Kidney epithelial cell (primary cell): ENCODE measurements at regions not wholly inside any gene's neighbourhood (a gene's known extent, or its start where the extent isn't known, plus 50 kb on each side); places are given as distances from the start of the nearest gene placed in this dataset.
A peak's percentile ranks its signal among the peaks of the same experiment; 100 is the strongest.

Source experiments
- DNase-seq: peaks from one replicate; pipeline ENCODE4 v3.0.0-alpha.2; 2010; ENCODE audit warnings: low read depth
- H3K27me3 ChIP-seq: 2 replicates; pipeline ENCODE4 v1.6.0; 2011; ENCODE audit warnings: low read length; ENCODE audit not compliant: control insufficient read depth, insufficient read depth
- H3K36me3 ChIP-seq: 2 replicates; pipeline ENCODE4 v1.5.1; 2011; ENCODE audit warnings: low read length; ENCODE audit not compliant: control insufficient read depth, insufficient read depth
- H3K4me3 ChIP-seq: 2 replicates; pipeline ENCODE4 v1.5.1; 2011; ENCODE audit warnings: low read depth, mild to moderate bottlenecking, control low read depth, low read length
- CTCF ChIP-seq: IDR thresholded peaks from 2 replicates; pipeline ENCODE4 v1.5.1; 2011; ENCODE audit warnings: mild to moderate bottlenecking, moderate library complexity, low read length, control low read depth, inconsistent platforms; ENCODE audit not compliant: insufficient read depth, poor library complexity, severe bottlenecking

- DNase-seq = no peak
- Histone ChIP-seq H3K36me3 (no peaks in the 10 kb centered on the region), H3K27me3 (no peaks in the 10 kb centered on the region), H3K4me3 (peak overlapping the region; percentile 28)
- no peak for TF ChIP-seq CTCF
These were observed 595.6 kb upstream of the TENM3 start for GRCh38 chr4:181647396-181648147.

DNA sequence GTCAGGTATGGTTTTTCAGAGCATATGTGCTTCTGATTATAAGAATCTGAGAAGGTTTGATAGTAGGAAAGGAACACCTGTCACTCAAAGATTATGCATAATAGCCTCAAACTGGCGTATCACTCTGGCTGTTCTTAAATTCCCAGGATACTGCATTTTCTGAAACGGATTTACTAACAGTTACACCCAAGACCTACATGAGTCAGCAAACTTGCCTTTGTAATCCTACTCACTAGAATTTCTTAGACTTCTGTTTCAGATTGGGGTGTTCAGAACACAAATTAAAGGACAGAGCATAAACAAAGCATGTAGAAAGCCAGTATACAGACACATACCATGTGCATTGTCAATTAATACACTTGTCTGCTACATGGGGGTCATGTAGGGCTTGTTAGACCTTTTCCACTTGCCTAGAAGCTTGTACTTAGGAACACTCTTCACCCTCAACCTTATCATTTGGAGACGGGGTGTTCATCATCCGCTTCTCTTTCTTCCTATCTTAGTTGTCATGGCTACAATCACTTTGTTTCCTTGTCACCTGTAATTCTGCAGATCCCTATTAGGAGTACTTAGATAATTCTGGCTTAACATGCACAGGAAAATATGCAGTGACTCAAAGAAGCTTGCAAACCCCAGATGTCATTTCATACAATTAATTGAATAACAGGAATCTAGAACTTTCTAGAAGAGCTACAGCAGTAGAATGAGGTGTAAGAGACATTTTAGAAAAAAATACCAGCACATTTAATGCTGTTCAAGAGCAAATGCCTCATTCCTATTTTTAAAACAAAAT lies 593.0 kb upstream of the TENM3 start:
- TF ChIP-seq CTCF = no peak
- no peak for DNase-seq
- no peaks in the 10 kb centered on the region for H3K27me3 ChIP-seq
- H3K4me3 ChIP-seq = no peak overlapping the region
- no peaks in the 10 kb centered on the region for H3K36me3 ChIP-seq

DNA sequence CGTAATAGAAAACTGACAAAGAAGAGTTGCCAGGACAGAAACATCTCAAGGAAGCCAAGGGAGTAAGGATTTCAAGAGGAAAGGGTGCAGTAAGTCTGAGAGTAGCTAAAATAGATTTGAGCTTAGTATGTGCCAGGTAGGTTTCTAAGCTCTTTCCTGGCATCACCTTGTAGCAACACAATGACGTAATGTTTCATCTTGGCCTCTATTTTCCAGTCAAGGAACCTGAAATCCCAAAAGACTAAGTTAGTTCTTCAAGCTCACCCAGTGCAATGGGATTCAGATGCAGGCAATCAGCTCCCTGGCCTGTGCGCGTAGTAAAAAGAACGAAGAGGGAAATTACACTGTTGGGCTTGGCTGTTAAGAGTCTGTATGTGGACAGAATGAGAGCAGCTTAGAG lies 586.5 kb upstream of the TENM3 start:
- H3K27me3 ChIP-seq = no peaks in the 10 kb centered on the region
- no peaks in the 10 kb centered on the region for H3K36me3 ChIP-seq
- no peak overlapping the region for H3K4me3 ChIP-seq
- TF ChIP-seq CTCF = no peak
- DNase-seq = no peak

DNA sequence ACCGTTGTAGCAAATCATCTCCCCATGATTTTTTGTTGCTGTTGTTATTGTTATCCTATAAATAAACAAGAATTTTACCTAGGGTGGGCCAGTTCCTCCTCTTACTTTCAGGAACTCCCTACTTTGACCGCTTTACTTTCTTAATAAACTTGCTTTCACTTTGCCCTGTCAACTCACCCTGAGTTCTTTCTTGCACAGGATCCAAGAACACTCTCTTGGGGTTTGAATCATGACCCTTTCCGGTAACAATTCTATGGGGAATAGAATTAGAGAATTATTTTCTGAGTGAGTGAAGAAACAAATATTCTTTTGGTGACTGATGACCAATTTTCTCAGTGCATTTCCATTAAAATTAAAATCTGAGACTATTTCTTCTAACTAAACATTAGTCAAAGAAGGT lies 584.0 kb upstream of the TENM3 start:
- TF ChIP-seq CTCF = no peak
- Histone ChIP-seq H3K36me3 (no peaks in the 10 kb centered on the region), H3K27me3 (no peaks in the 10 kb centered on the region), H3K4me3 (no peak overlapping the region)
- no peak for DNase-seq

DNA sequence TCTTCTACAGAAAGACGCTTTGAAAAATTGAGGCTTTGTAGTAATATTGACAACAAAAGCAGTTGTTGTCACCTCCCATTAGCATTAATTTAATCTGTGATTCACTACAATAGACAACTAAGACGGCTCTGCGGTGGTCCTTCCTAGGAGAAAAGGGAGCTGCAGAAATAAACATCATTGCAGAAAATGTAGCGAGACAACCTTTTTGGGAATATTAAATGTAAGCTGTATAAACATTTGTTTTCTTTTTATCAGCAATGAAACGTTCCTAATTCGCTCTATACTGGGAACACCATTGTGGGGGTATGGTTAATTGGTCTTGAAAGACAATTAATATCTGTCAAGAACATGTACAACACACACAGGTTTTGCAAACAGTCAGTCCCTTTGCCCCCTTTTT lies 583.3 kb upstream of the TENM3 start:
- no peak for TF ChIP-seq CTCF
- no peaks in the 10 kb centered on the region for H3K27me3 ChIP-seq
- H3K36me3 ChIP-seq = no peaks in the 10 kb centered on the region
- no peak for DNase-seq
- no peak overlapping the region for H3K4me3 ChIP-seq

- Histone ChIP-seq H3K36me3 (no peaks in the 10 kb centered on the region), H3K27me3 (no peaks in the 10 kb centered on the region), H3K4me3 (no peak overlapping the region)
- no peak for TF ChIP-seq CTCF
- no peak for DNase-seq
These were observed 582.1 kb upstream of the TENM3 start for GRCh38 chr4:181661090-181661489.
